ENCODE measurements at regions not wholly inside any gene's neighbourhood (a gene's known extent, or its start where the extent isn't known, plus 50 kb on each side); places are given as distances from the start of the nearest gene placed in this dataset.

DNA sequence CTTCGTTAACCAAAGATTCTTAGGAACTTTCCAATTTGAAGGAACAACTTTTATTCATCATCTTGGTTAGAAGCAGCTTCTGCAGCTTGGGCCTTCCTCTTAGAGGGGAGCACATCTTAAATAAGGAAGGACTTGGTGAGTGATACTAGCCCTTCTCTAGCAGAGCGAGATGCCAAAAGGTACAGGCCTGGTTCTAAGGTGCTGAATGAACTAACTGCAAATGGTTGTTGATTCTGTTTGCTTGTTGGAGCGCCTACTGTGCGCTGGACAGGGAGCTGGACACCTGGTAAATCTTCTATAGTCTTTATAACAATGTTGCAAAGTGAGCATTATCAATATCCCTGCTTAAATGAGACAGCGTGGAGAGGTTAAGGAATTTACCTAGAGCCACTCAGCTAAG, 127.1 kb downstream of the MYCN start:
- H3K79me2 ChIP-seq (ENCODE audit: insufficient read depth, low read length) = no peaks in the 10 kb centered on the region
- peaks cover 26% of the 10 kb centered on the region in 2 experiments for H3K9me3 Mint-ChIP-seq
- no peak overlapping the region for H2BK20ac ChIP-seq (ENCODE audit: low read depth, low read length, poor library complexity, severe bottlenecking)
- TF ChIP-seq, protein P1, sequence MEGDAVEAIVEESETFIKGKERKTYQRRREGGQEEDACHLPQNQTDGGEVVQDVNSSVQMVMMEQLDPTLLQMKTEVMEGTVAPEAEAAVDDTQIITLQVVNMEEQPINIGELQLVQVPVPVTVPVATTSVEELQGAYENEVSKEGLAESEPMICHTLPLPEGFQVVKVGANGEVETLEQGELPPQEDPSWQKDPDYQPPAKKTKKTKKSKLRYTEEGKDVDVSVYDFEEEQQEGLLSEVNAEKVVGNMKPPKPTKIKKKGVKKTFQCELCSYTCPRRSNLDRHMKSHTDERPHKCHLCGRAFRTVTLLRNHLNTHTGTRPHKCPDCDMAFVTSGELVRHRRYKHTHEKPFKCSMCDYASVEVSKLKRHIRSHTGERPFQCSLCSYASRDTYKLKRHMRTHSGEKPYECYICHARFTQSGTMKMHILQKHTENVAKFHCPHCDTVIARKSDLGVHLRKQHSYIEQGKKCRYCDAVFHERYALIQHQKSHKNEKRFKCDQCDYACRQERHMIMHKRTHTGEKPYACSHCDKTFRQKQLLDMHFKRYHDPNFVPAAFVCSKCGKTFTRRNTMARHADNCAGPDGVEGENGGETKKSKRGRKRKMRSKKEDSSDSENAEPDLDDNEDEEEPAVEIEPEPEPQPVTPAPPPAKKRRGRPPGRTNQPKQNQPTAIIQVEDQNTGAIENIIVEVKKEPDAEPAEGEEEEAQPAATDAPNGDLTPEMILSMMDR (conservative IDR thresholded peaks at IDR 0.05) = no peak
- H3K4me3 Mint-ChIP-seq = no peak overlapping the region
- no peak overlapping the region for H3K14ac ChIP-seq (ENCODE audit: insufficient read depth, low read length)
- no peaks in the 10 kb centered on the region for H4K20me1 ChIP-seq (ENCODE audit: control insufficient read depth, insufficient read depth, insufficient read length)
- no peak overlapping the region for H3K23ac ChIP-seq (ENCODE audit: insufficient read length, low read depth, low read length)
- no peak overlapping the region for H2BK5ac ChIP-seq (ENCODE audit: insufficient read length, low read length)
- no peak overlapping the region for H3K56ac ChIP-seq (ENCODE audit: insufficient read length, low read depth, low read length)
- no CpG with 5 or more reads among the region's 5 CpGs for WGBS (ENCODE audit: extremely low coverage, insufficient read length, low lambda C conversion rate)
- no peak overlapping the region for H3K9ac ChIP-seq (ENCODE audit: extremely low read depth, insufficient read length, low read length)
- H3K27ac Mint-ChIP-seq = no peak overlapping the region
- no peak overlapping the region for H4K91ac ChIP-seq (ENCODE audit: insufficient read length, low read depth, low read length)
- no peak overlapping the region for H2BK15ac ChIP-seq (ENCODE audit: low read depth, low read length)
- peaks cover 16% of the 10 kb centered on the region for H3K9me3 ChIP-seq (ENCODE audit: control insufficient read depth, low read depth, low read length)
- H2AK5ac ChIP-seq (ENCODE audit: insufficient read length, low read length) = no peak overlapping the region
- H3K4me1 ChIP-seq (ENCODE audit: insufficient read depth, low read length) = peaks cover 4% of the 10 kb centered on the region; the same call in 1 of the 2 replicates
- H3K23me2 ChIP-seq (ENCODE audit: insufficient read length, low read depth, low read length, poor library complexity, severe bottlenecking) = no peaks in the 10 kb centered on the region
- H2BK12ac ChIP-seq (ENCODE audit: insufficient read length, low read depth, low read length) = no peak overlapping the region
- peaks cover 19 to 25% of the 10 kb centered on the region in 2 experiments for H3K4me1 Mint-ChIP-seq
- H3K79me1 ChIP-seq (ENCODE audit: insufficient read depth, low read depth, low read length, poor library complexity, severe bottlenecking) = no peaks in the 10 kb centered on the region
- H3K27me3 Mint-ChIP-seq (ENCODE audit: low read depth) = peaks cover 4% of the 10 kb centered on the region
- no peak for DNase-seq
- H4K5ac ChIP-seq (ENCODE audit: insufficient read length, low read depth, low read length) = no peak overlapping the region
- no peaks in the 10 kb centered on the region; the same call in 1 of the 2 replicates for H3K27me3 ChIP-seq (ENCODE audit: insufficient read depth, low read length)
- H4K8ac ChIP-seq (replicated peaks; ENCODE audit: insufficient read length, low read depth, low read length) = no peak overlapping the region
- H2BK120ac ChIP-seq (ENCODE audit: low read depth, low read length, poor library complexity, severe bottlenecking) = no peak overlapping the region
- no peak overlapping the region for H3K4ac ChIP-seq (ENCODE audit: low read depth, low read length)
- H3K36me3 Mint-ChIP-seq (ENCODE audit: insufficient read depth in 1 of 3, low read depth in 3 of 3) = peaks cover 15 to 26% (median 19%) of the 10 kb centered on the region in 3 experiments
- no peak overlapping the region for H3K4me2 ChIP-seq (ENCODE audit: insufficient read depth, insufficient read length, low read length)
- no peak overlapping the region for H3K27ac ChIP-seq (ENCODE audit: insufficient read length, low read depth, low read length)
- no peak overlapping the region for H3K18ac ChIP-seq (ENCODE audit: insufficient read length, low read depth, low read length)
- no peak overlapping the region for H2AFZ ChIP-seq (ENCODE audit: low read length)
- no peak overlapping the region for H3T11ph ChIP-seq (ENCODE audit: low read length)

All from H9 (cell line).